HG02938 (cell line): ENCODE measurements at regions not wholly inside any gene's neighbourhood (a gene's known extent, or its start where the extent isn't known, plus 50 kb on each side); places are given as distances from the start of the nearest gene placed in this dataset.

Experiments
- ATAC-seq: cut with Tn5 transposase; IDR thresholded peaks from one replicate; pipeline ENCODE4 v1.9.1; 2021; ENCODE audit warnings: mild to moderate bottlenecking, moderate library complexity; ENCODE audit not compliant: unreplicated experiment

DNA sequence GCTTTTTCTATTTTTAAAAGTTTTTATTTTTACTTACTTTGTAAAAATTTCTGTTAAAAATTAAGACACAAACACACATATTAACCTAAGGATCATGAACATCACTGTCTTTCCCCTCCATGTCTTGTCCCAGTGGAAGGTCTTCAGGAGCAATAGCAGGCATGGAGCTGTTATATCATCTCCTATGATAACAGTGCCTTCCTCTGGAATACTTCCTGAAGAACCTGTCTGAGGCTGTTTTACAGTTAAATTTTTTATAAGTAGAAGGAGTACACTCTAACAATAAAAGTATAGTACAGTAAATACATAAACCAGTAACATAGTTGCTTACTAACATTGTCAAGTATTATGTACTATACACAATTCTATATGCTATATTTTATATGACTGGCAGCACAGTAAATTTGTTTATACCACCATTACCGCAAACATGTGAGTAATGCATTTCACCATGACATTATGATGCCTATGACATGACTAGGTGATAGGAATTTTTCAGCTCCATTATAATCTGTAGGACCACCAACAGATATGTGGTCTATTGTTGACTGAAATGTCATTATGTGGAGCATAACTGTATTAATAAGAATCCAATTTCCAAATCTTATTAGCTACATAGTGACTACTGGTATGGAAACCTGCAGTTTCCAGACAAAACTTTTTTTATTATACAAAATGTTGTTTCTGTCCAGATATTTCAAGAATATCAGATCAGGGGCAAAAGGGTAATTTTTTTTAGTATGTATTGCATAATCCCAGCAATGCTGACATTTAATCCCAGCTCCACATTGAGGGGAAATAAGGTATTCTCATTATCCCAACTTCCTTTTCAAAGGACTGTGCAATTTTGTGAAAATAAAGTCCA lies 337.2 kb upstream of the SLC39A10 start:
- ATAC-seq = no peak

GRCh38 chr2:195319112-195319460 lies 337.9 kb upstream of the SLC39A10 start:
- ATAC-seq = no peak

DNA sequence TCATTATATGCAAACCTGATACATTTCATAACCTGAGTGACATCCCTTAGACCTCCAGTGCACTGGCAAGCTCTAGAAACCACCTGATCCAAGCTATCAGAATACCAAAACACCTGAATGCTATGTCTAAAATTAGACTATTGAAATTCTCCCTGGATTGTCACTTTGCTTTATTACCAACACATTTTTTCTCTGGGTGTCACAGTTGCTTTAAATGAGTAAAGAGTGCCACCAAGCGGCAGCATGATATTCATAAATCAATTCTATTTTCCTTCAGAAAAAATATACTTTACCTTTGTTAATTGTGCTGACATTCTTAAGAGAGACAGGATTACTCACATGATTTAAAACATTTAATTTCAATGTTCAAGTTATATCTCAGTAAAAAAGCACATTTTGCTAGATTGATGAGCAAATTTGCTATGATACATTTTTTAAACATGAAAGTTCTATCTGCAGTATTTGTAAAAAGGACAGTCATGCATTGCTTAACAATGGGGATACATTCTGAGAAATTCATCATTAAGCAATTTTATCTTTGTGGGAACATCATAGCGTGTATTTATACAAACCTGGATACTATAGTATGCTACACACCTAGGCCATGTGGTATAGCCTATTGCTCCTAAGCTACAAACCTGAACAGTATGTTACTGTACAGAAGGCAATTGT lies 338.4 kb upstream of the SLC39A10 start:
- no peak for ATAC-seq

- no peak for ATAC-seq
Observed at GRCh38 chr2:195317550-195317949, 339.5 kb upstream of the SLC39A10 start.

DNA sequence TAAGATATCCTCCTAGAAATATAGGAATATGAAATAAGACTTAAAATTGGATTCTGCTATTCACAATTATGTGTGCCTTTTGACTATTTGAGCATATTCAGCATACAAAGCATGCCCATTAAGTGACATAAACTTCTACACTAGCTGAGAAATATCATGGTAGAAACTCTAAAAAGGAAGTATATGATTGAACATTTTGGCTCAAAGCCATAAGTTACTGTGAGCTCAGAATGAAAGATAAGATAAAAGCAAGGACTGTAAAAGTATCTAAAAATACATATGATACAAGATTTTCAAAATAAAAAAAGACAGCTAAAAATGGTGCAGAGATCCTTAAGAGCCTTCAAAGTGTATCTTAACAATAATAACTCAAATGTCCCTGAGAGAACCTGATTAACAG lies 340.5 kb upstream of the SLC39A10 start:
- ATAC-seq = no peak

DNA sequence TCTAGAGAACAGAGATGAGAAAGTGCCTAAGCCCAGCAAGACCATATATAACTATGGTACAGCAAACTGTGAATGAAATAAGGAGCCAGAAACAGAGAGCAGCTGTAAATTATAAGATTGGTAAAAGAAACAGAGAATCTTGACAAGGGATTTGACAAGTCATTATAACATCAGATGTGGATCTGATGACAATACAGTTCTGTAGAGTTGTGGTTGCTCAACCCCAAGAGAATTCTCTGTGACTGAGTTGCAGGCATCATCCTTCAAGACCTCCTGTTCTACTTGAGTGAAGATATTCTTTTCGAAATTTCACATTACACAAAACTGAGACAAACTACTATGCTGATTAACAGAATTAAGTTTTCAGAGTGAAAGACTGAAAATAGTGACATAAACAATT lies 343.1 kb upstream of the SLC39A10 start:
- peak; percentile 93 for ATAC-seq

- ATAC-seq = no peak
Observed at GRCh38 chr2:195312662-195313061, 344.4 kb upstream of the SLC39A10 start.

DNA sequence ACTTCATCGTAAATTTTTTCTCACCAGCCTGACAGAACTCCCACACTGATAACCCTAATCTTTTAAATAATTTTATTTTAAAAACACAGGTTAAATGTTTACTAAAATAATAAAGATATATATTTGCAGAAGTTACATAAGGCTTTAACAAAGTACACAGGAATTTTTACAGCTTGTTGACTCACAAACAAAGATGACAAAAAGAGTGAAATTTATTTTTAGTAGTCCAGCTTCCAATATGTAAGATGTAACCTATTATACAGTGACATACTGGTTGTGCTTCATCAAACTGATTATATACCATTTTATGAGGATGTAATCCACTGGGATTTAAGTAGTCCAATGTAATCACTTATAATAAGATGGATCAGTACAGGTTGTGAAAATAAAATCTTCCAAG lies 348.9 kb upstream of the SLC39A10 start:
- no peak for ATAC-seq

GRCh38 chr2:195307751-195308150 lies 349.3 kb upstream of the SLC39A10 start:
- no peak for ATAC-seq

GRCh38 chr2:195304310-195304709 lies 352.7 kb upstream of the SLC39A10 start:
- no peak for ATAC-seq

DNA sequence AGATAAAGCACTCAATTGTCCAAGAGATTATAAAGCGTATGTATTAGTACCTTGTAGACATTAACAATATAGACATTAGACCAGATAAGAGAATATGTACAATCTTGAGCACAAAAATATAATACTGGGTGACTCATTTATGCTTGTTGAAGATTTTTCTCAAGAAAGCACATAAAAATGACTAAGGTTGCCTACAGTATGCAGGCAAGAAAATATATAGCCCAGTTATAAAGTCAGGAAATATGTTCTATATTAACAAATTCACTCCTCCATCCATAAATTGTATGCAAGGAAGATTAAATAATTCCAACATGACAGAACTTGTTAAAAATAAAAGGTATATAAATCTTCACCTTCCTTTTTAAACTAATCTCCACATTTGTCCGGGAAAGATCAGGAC lies 356.4 kb upstream of the SLC39A10 start:
- ATAC-seq = no peak

GRCh38 chr2:195299600-195299999 lies 357.4 kb upstream of the SLC39A10 start:
- no peak for ATAC-seq

DNA sequence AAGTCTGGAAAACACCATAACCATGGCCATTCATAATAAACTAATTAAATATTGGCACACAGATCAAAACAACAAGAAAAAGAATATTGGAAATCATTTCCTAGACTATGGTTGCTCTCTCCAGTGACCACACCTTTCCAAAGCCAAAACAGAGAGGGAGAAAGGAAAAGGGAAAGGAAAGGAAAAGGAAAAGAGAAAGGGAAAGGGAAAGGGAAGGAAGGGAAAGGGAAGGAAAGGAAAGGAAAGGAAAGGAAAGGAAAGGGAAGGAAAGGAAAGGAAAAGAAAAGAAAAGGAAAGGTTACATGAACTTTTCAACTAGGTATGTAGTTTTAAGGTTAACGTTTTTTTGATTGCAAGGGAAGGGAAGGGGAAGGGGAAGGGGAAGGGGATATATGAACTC lies 360.5 kb upstream of the SLC39A10 start:
- ATAC-seq = no peak

DNA sequence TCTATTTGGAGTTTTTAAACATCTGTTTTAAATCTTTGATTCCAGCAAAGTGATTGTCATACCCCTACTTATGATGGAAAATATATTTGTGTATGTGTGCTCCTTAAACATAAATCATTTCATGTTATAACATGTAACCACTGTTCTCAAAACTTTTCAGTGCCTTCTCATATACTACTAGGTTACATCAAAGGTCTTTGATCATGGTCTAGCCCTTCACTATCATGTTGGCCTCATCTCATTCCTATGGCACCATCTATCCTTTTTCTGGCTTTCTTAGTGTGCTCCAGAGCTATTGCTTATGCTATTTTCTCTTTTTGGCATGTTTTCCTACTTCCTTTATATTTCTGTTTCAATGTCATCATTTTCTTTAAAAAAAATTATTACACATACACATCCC lies 367.9 kb upstream of the SLC39A10 start:
- ATAC-seq = no peak

GRCh38 chr2:195279840-195280427 lies 377.1 kb upstream of the SLC39A10 start:
- no peak for ATAC-seq

GRCh38 chr2:195270466-195271039 lies 386.5 kb upstream of the SLC39A10 start:
- ATAC-seq = no peak

GRCh38 chr2:195269220-195269619 lies 387.8 kb upstream of the SLC39A10 start:
- no peak for ATAC-seq

DNA sequence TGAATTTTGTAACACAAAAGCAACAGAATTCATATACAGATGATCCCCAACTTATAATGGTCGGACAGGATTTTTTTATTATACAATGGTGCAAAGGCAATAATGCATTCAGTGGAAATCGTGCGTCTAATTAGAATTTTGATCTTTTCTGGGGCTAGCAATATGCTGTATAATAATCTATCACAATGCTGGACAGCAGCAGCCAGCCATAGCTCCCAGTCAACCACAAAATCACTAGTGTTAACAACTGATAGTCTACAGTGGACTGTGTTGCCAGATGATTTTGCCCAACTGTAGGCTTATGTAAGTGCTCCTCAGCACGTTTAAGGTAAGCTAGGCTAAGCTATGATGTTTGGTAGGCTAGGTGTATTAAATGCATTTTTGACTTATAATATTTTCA lies 399.0 kb upstream of the SLC39A10 start:
- ATAC-seq = no peak

DNA sequence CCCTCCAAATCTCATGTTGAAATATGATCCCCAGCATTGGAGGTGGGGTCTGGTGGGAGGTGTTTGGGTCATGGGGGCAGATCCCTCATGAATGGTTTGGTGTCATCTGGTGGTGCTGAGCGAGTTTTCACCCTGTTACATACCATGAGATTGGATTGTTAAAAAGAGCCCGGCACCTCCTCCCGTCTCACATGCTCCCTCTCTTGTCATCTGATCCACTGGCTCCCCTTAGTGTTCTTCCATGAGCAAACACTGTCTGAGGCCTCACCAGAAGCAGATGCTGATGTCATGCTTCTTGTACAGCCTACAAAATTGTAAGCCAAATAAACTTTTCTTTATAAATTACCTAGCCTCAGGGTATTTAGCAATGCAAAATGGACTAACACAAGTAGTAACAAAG lies 405.0 kb upstream of the SLC39A10 start:
- ATAC-seq = no peak

- ATAC-seq = no peak
Observed at GRCh38 chr2:195251214-195251613, 405.8 kb upstream of the SLC39A10 start.

- no peak for ATAC-seq
Observed at GRCh38 chr2:195238826-195239225, 418.2 kb upstream of the SLC39A10 start.

- ATAC-seq = no peak
Observed at GRCh38 chr2:195238379-195238778, 418.6 kb upstream of the SLC39A10 start.
